Kidney (tissue), 13 donors: ENCODE measurements at regions not wholly inside any gene's neighbourhood (a gene's known extent, or its start where the extent isn't known, plus 50 kb on each side); places are given as distances from the start of the nearest gene placed in this dataset.

Source experiments
- DNase-seq, 5 donors: peaks; one replicate each; pipeline ENCODE4 v3.0.0-alpha.2; 2013 to 2020
- FAIRE-seq: peaks from 2 replicates; lab custom pipeline; 2012; peaks lifted over from hg19 to GRCh38; lab: Jason Lieb, UNC
- H3K27ac ChIP-seq, 2 donors: one replicate each; pipeline ENCODE4 v1.7.0; 2013; ENCODE audit warnings: low read depth in 2 of 2, low read length in 2 of 2, inconsistent platforms in 1 of 2
- H3K27me3 ChIP-seq: one replicate; pipeline ENCODE4 v1.7.1; 2013; ENCODE audit warnings: low read length, inconsistent platforms; ENCODE audit not compliant: control insufficient read depth, insufficient read depth
- H3K36me3 ChIP-seq, 3 donors: one replicate each; pipeline versions ENCODE4 v1.7.0 to v1.7.1; 2013; ENCODE audit warnings: low read length in 3 of 3, control low read depth in 1 of 3, inconsistent platforms in 1 of 3; ENCODE audit not compliant: insufficient read depth in 3 of 3, control insufficient read depth in 2 of 3
- H3K4me1 ChIP-seq, 3 donors: one replicate each; pipeline versions ENCODE4 v1.7.0 to v1.7.1; 2013; ENCODE audit warnings: low read length in 3 of 3, inconsistent platforms in 1 of 3, low read depth in 1 of 3; ENCODE audit not compliant: control insufficient read depth in 2 of 3, insufficient read depth in 2 of 3
- H3K4me3 ChIP-seq, 3 donors: one replicate each; pipeline versions ENCODE4 v1.7.0 to v1.8.1; 2013; ENCODE audit warnings: low read length in 3 of 3, control low read depth in 1 of 3, inconsistent platforms in 1 of 3
- H3K9ac ChIP-seq, 3 donors: one replicate each; pipeline versions ENCODE4 v1.7.0 to v1.7.1; 2013; ENCODE audit warnings: low read length in 3 of 3, control low read depth in 1 of 3, inconsistent platforms in 1 of 3
- H3K9me3 ChIP-seq, 3 donors: one replicate each; pipeline versions ENCODE4 v1.7.0 to v1.7.1; 2013; ENCODE audit warnings: low read length in 3 of 3, control low read depth in 1 of 3, inconsistent platforms in 1 of 3; ENCODE audit not compliant: control insufficient read depth in 2 of 3, insufficient read depth in 1 of 3
- intact Hi-C: fragments of 100-400 bp; cut with DNase I; formaldehyde crosslinking; loops from one replicate; pipeline ENCODE4 v1.11.1; 2022
- TF ChIP-seq, protein P1 (sequence below): IDR thresholded peaks from 3 replicates; pipeline ENCODE4 v1.5.1; 2012; ENCODE audit warnings: mild to moderate bottlenecking, moderate library complexity, borderline replicate concordance; ENCODE audit not compliant: insufficient read depth; ENCODE audit errors: extremely low read depth
- donor health status: control.
- donor health status: control.
- donor health status: control.
- donor health status: control.
- donor health status: control.
- donor health status: DM: yes; HTN: yes; CAD: no.
- donor health status: Normal renal cell carcinoma (clear cell type).

DNA sequence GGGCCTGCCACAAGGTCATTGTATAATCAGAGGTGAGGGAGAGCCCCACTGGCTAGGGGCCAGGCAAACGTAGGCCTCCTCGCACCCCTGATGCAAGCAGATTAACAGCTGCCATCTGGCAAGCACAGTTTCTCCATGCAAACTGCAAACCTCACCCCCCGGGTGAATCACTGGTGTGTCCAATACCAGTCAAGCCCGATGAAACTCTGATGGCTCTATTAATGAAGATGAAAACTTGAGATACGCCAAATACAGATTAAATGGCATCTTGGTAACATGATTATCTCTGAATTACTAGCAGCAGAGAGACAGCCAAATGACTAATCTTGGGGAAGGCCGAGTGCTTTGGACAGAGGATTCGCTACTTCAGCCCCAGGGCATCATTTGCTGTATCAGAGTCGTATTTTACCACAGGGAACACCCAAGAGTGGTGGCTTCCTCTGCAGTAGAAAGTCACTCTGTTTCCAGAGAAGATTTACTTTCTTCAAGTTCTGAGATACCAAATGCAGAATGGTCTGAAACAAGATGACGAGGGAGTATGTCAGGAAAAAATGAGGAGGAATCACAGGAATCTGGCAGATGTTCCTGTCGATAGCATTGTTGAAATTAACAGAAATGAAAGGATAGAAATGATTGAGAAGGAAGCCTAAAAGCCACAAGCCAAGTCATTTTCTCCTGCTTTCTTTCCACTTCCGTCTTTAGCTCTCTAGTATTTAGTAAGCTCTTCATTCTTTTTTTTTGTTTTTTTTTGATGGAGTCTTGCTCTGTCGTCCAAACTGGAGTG is 96.2 kb upstream of the NR2F2 start:
- Histone ChIP-seq H3K27me3 (no peaks in the 10 kb centered on the region), H3K9ac (no peak overlapping the region), H3K27ac (no peak overlapping the region), H3K9me3 (no peaks in the 10 kb centered on the region), H3K4me3 (no peak overlapping the region), H3K4me1 (no peaks in the 10 kb centered on the region), H3K36me3 (no peaks in the 10 kb centered on the region)
- DNase-seq (no peak), FAIRE-seq (no peak)
- intact Hi-C loops, result no loop called here
- TF ChIP-seq, protein P1, sequence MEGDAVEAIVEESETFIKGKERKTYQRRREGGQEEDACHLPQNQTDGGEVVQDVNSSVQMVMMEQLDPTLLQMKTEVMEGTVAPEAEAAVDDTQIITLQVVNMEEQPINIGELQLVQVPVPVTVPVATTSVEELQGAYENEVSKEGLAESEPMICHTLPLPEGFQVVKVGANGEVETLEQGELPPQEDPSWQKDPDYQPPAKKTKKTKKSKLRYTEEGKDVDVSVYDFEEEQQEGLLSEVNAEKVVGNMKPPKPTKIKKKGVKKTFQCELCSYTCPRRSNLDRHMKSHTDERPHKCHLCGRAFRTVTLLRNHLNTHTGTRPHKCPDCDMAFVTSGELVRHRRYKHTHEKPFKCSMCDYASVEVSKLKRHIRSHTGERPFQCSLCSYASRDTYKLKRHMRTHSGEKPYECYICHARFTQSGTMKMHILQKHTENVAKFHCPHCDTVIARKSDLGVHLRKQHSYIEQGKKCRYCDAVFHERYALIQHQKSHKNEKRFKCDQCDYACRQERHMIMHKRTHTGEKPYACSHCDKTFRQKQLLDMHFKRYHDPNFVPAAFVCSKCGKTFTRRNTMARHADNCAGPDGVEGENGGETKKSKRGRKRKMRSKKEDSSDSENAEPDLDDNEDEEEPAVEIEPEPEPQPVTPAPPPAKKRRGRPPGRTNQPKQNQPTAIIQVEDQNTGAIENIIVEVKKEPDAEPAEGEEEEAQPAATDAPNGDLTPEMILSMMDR, result no peak

DNA sequence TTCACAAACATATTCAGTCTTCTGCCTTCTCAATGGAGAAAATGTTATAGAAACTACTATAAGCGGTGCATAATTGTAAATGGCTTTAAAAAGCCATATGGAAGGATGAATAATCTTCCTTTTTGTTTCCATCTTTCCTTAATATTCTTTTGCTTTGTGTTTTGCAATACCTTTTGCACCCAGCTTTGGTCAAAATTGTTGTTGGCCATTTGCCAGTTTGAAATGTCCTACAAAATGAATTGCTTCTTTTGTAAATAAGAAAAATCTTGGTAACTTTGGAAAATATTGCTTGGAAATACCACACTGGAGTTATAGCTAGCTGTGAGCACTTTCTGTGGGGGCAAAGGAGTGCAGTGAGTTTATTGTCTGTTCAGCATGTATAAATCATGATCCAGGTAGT is 93.5 kb upstream of the NR2F2 start:
- no peaks in the 10 kb centered on the region for H3K9me3 ChIP-seq
- intact Hi-C loops, result no loop called here
- TF ChIP-seq, protein P1, result no peak
- H3K27ac ChIP-seq, result no peak overlapping the region
- FAIRE-seq, result no peak
- no peaks in the 10 kb centered on the region for H3K27me3 ChIP-seq
- no peak overlapping the region for H3K4me3 ChIP-seq
- H3K9ac ChIP-seq, result no peak overlapping the region
- no peaks in the 10 kb centered on the region for H3K4me1 ChIP-seq
- no peaks in the 10 kb centered on the region for H3K36me3 ChIP-seq
- DNase-seq, result no peak

DNA sequence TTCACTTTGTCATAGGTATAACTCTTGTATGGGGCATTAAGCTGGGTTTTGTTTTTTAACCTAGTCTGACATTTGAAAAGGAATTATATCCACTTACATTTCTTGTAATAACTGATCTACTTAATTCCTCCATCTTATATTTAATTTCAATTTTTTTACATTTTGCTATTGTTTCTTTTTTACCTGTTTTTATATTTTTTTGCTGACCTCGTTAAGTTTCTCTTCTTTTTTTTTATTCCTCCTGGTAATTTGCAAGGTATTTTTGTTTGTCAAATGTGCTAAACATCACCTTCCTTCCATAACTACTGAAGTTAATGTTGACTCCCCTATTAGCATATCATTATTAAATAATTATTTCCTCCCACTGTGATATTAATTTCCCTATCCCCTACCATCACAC is 87.7 kb upstream of the NR2F2 start:
- no peak for DNase-seq
- Histone ChIP-seq H3K9me3 (peaks cover 0 to under 1% (median 0%) of the 10 kb centered on the region in 3 donors), H3K27me3 (no peaks in the 10 kb centered on the region), H3K4me1 (no peaks in the 10 kb centered on the region), H3K36me3 (peaks cover 0 to 4% (median 0%) of the 10 kb centered on the region in 3 donors), H3K9ac (no peak overlapping the region), H3K4me3 (no peak overlapping the region), H3K27ac (no peak overlapping the region)
- intact Hi-C loops, result no loop called here
- TF ChIP-seq, protein P1, result no peak
- FAIRE-seq, result no peak
